Superior temporal gyrus (tissue), 1 donor: ENCODE measurements at regions not wholly inside any gene's neighbourhood (a gene's known extent, or its start where the extent isn't known, plus 50 kb on each side); places are given as distances from the start of the nearest gene placed in this dataset.
A peak's percentile ranks its signal among the peaks of the same experiment; 100 is the strongest.

Experiments
- DNase-seq: peaks from one replicate; pipeline ENCODE4 v3.0.0-alpha.2; 2016; ENCODE audit errors: extremely low spot score

DNA sequence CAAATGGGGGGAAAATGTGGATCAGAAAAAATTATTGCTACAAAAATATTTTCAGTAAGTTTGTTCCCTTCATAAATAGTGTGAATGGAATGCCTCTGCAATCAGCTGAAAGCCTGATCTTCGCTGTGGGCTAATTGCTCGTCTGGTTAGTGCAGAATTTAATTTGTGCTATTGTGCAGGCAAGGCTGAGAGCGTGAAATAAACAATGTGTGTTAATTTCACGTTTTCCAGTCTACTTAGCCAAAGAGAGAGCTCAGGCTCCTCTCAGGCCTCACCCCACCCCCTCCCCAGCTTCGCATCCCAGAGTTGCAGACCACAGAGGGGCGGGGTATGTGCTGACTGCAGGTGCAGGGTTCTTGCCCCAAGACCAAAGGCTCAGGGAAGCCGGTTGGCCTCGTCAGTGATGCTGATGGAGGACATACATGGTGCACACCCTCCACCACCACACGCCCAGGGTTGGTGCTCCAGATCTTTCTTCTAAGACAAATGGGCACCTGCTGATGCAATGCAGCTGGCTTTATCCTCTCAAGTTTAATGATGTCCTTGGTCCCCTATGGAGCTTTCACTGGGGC is 302.6 kb upstream of the SLC14A2 start:
- no peak for DNase-seq

DNA sequence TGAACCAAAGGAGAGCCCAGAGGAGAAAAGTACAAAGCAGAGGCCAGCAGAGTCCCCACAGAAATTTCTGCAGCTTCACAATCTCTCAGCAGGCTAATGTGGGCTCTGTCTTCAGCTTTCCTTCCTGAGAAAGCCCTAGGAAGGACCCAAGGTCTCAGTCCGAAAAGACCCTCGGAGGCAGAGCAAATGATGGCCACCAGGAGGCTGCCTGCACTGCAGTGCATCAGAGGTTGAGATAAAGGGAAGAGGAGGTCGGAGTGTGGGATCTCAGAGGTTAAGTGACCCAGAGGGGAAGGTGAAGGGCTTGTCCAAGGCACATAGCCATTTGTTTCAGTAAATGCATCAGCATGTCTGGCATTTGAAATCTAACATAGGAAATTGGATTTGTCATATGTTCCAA is 299.1 kb upstream of the SLC14A2 start:
- DNase-seq = no peak

DNA sequence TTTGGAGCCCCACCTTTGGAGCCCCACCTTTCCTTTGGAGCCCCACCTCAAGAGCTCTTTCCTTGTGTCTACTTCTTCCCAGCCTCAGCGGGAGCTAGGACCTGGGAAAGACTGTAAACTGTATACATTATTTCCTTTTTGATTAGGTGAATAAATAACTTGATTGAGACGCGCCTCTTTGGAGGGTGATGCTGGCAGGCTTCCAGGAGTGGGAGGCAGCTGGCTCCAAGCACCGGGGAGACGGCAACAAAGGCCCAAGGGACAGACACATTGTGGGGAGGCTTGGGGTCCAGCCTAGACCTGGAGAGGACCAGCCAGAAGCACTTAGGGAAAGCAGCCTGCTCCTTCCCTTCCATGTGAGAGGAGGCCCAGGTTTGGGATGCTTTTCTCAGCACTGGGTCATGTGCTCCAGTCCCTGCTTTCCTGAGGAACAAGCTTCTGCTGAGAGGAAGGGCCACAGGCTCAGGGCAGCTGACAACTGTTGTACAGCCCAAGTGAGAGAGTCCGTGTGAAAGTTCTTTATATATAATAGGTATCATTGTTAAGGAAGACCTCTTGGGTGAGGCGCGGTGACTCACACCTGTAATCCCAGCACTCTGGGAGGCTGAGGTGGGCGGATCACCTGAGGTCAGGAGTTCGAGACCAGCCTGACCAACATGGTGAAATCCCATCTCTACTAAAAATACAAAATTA is 297.2 kb upstream of the SLC14A2 start:
- no peak for DNase-seq

DNA sequence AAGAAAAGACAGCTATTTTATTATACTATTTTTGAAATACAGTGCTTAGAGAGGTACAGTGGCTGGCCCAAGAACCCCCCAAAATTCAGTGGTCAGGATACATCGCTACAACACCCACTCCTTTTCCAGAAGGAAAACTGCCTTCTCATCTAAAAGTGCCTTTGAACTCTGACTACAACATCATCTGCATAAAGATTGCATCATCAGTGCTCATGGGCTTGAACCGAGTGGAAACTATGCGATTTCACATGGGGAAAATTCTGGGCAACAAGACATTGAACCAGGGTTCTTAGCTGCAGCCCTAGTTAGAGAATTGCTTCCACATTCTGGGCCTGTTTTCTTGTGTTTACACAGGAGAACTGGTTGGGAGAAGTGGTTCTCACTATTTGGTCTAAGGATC is 294.6 kb upstream of the SLC14A2 start:
- no peak for DNase-seq

DNA sequence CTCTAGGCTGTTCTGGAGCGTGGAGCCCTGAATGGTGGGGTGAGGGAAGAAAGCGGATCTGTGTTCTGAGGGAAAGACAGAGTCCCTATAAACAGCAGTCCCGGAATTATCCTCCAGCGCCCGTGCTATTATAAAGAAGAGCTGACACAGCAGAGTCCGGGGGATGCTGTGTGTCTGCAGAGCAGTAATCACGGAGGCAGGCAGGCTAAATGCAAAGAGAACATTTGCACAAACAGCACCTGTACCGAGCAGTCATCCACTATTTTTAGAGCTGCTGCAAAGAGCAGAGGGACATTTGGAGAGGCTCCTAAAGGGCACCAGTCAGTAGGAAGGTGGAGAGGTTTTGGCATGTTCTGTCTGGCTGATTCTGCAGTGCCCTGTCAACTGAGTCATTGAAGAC is 293.8 kb upstream of the SLC14A2 start:
- DNase-seq = peak; percentile 65

DNA sequence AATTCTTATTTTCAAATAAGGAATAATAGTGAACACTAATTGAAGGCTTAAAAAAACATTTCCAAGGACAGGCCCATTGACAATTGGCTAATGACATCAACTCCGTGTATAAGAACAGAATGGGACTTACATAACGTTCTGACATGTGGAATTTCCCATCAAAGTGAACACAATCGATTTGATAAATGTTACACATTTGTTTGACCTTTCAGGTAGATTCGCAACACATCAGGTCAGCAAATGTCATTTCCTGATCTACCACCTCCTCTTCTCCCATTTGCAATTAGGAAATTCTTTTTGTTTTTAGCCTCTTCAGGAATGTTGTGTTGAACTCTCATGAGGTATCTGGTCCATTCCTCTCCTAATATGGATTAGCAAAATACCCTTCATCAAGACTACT is 292.9 kb upstream of the SLC14A2 start:
- DNase-seq = no peak

DNA sequence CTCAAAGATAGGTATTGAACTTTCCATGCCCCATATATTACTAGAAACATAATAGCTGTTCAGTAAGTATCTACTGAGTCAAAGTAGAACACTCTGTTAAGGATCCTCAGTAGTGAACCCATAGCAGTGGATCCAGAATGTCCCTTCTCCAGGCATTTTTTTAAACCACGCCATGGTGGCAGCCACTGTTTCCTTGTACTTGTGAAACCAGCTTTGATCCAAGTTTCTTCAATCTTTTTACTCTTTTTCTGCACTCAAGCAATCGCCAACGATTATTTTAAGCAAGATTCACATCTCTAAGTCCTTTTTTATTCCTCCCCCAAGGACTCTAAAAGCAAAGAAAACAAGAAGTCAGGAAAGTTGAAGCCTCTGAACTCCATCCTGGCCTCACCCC is 291.2 kb upstream of the SLC14A2 start:
- DNase-seq = peak; percentile 73

DNA sequence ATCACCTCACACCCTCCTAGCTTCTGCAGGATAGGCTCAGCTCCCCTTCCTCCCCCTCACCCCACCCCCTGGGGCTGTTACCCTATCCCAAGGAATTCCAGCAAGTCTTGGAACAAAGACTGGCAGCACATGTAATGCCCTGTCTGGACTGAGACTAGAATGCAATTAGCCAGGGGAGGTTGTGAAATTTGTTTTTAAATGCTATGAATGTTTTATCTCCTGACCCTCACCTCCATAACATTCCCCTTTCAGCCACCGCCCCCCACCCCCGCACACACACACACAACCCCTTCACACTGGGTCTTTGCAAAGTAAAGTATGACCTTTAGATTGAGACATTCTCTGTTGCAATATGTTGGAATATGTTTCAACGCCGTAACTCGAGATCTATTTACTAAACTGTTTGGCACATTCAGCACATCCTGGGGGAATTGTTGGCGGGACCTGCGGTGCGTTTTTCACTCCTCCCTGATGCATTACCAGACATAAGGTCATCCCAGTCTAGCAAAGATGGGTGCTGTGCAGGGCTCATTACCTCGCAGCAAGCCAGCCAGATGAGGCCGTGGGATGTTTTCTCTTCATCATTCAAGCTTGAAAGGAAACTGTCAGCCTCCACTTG is 290.7 kb upstream of the SLC14A2 start:
- no peak for DNase-seq

DNA sequence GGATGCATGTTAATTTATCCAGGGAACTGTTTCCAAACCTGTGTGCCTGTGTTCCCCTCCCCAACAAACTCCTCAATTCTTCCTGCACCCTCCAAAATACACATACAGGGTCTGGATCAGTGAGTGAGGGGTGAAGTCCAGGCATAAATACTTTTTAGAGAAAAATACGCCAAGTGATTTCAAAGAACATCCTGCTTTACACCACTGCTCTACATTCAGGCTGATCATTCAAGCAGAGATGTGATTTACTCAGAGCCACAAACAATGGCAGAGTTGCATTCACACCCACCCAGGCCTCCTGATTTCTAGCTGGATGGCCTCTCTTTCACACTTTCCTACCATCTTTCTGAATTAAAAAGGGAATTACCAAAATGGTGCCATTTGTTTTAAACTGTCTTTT is 289.5 kb upstream of the SLC14A2 start:
- DNase-seq = no peak

DNA sequence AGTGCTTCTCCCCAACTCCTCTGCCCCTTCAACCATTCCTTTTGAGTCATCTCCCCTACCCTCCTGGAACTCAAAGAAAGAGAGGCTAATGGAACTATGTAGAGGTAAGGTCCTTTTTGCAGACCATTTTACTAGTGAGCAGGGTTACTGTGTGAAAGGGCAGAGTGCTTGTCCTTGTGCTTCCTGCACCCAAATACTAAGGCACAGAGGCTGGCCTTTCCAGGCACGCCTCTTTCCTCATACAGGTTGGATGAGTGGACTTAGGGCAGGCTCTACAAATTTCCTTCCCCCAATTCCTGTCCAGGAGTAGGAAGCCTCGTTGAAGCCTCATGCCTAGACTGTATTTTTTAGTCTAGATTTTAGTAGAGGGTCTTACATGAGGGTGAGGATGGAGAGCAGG is 288.8 kb upstream of the SLC14A2 start:
- DNase-seq = no peak

DNA sequence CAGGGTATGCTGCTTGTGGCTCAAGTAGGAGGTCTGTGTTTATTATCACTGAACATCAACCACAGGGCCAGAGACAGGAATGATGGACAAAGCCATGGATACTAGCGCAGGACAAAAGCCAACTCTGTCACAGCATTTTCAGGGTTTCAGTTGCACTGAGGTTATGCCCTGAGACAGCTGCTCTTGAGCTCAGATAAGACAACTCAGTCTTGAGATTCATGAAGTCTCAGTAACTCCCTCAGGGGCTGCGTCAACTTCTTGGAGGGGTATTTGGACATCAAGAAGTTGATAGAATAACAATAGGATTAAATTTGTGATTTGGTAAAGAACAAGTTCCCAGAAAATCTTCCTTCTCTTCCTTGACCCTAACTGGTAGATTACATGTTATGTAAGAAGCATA is 287.0 kb upstream of the SLC14A2 start:
- DNase-seq = no peak

DNA sequence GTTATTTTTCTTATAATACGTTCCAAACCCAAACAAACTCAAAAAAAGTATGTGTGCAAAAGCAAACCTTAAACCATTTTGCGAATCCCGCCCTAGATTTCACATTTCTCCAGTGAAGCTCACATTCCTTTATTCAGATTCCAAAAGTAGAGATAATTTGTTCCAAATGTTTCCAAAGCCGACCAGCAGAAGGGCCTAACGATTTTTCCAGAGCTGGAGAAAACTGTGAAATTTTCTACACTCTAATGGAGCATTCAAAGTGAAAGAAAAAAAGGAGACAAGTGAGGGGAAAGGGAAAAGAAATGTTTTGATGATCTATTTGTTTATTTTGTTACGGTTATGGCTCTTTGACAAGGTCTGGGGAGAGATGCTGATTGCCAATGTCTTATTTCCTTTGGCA is 286.5 kb upstream of the SLC14A2 start:
- DNase-seq = no peak

DNA sequence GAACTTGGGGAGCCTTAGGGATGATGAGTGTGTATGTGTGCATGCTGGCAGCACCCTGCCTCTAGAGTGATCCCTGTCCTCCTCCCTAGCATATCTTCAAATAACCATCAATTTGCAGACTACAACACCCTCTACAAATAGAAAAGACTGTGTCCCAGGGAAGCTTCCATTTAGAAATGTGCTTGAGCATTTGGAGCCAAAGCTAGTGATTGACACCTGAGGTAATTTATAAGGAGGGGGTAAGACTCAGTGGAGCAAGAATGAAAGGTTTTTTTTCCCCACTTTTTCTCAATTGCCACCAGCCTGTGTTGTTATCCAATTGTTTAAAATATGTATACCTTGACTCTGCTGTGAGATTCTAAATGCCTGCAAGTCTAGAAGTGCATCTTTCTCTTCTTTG is 286.0 kb upstream of the SLC14A2 start:
- DNase-seq = no peak

DNA sequence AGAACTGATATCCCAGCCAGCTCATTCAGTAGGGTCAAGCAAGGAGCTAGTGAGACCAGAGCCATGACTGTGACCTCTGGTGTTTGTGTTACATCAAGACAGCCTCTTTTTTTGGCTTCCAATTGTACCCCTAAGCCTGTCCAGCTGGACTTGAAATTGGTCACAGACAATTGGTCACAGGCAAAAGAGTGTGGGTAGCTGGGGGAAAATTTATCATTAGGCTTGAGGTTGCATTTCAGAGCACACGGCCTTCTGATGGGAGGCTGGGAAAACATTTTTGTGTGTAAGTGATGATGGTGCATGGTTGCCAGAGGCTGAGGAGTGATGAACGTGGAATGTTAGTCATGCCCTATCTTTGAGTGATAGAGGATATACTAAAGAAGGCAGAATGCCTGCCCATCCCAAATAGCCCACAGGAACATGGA is 285.1 kb upstream of the SLC14A2 start:
- no peak for DNase-seq

DNA sequence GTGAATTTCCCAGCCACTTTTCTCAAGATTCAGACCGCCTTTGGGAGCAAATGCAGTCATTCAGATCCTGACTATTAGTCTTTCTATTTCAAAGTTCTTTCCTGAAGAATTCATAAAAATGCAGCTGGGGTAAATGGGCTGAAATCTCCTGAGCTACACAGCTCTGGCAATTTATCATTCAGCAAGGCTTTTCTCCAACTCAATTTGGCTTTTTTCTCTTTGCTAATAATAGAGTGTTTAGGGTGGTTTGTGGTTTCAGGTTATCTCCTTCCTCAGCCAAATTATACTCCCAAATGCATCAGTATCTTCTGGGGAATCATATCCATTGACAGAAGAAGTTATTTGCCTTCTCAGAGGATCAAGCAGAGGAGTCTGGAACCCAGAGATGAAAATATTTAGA is 282.4 kb upstream of the SLC14A2 start:
- DNase-seq = no peak

DNA sequence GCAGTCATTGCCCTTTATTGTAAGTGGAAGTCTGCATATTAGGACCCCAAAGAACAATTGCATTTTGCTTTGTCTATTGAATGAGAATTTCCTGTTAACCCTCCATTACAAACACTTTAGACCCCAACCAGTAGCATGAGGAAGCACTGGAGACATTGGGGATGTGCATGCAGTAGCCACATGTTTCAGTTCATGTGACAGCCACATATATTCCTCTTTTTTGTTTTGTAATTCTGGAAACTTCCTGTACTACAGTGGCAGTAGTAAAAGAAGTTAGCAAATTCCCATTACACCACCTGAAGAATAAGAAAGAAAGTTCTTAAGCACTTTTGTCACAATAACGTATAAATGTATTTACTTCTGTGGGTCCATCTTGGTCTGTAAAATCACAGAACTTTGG is 281.1 kb upstream of the SLC14A2 start:
- no peak for DNase-seq

DNA sequence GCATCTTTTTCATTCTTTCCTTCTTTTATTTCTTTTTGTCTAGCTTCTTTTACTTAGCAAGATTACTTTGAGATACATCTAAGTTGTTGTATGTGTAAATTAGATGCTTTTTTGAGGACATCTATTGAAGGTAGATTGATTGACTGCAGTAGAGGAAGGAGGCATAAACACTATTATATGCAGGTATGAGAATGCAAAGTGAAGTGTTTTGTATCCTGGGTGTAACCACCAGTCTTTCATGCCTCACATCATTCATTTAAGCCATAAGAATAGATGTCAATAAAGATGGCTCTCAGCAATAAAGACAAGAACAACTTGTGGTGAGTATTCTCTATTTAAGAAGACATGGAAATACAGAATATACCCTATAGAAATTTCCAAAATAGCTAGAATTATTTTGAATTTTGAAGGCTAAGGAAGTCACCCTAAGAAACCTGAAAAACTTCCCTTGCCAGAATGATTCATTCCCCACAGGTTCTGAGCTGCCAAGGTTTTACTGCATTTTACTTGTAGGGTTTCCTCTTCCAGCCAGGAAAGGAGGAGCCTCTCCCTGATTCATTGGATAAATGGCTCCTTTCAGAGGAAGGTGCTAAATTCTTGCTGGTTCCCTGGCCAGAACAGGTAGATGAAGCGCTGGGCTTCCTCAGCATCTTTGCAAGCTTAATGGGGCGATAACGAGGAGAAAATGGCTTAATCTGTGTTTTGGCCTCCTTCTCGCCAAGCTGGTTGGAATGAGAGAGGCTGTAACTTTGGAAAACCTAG is 279.8 kb upstream of the SLC14A2 start:
- DNase-seq = no peak

DNA sequence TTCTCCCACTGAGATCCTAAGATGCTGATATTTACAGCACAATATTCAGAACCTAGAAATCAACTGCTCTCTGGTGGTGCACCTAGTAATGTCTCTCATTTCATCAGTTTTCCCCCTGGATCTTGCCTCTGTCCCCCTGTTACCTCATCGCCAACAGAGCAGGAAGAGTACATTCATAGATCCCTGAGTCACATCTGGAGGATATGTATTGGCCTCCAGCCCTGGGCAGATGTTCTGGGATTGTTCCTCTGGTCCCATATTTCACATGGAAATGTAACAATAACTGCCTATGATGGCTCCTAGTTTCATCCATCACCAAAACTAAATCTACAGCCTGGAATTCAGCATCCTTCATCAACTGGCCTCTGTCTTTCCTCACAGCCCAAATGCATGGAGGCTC is 278.8 kb upstream of the SLC14A2 start:
- DNase-seq = no peak

DNA sequence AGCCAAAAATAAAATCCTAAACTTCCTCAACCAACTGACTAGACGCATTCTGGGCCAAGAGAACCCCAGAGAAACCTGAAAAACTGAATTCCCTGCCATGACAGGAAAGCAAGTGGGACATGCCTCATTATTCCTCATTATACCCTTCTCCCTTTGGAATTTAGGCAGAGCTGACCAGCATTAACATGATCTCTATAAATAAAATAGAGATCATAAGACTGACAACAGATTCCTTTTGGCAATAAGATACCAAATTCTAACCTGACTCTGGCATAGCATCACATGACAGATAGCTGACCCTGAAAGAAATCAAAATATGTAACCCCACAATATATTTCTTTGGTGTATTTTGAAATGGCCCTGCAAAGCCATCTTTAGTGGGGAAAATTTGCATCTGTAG is 277.8 kb upstream of the SLC14A2 start:
- no peak for DNase-seq

DNA sequence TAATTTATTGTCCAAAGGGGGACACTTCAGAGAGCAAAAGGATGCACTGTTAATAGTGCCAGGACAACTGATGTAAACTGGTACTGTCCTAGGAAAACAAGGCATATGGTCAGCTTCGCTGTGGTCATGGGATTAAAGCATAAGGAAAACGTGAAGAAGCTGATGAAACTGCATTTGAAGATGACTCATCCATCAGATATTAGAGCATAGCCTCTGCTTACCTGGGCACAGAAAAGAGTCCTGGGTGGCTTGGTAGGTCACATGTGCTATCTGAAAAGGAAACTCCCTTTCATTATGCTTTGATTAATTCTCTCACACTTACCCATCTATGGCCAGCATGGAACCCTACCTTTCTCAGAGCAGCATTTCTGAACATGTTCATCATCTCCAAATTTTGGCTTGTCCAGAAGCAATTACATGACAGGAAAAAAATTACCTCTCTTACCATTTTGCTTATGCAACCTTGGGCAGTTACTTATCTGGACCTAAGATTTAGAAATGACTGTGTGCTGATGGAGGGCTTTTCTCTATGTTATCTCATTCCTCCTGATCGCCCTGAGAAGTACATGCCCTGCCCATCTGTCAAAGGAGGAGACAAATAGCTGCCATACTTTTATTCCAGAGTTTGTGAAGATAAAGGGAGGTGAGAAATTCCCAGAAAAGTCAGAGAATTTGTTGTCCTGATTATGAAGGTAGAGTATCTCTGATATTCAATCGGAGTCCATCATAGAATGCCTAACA is 275.3 kb upstream of the SLC14A2 start:
- DNase-seq = no peak

DNA sequence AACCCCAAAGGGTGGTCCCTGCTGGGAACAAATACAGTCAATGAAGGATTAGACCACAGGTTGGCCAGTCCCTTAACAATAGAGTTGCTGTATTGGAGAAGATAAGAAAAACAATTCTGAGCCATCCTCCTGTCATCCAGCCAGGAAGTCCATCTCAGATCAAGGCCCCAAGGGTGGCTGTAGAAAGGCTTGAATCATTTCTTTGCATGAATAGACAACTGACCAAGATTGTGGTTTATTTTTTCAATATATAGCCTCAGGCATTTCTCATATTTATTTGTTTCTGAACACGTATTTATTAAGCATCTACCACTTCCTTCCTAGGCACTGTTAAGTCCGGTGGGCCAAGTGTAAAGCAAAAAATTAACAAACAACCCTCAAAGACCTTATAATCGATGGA is 274.4 kb upstream of the SLC14A2 start:
- DNase-seq = no peak

DNA sequence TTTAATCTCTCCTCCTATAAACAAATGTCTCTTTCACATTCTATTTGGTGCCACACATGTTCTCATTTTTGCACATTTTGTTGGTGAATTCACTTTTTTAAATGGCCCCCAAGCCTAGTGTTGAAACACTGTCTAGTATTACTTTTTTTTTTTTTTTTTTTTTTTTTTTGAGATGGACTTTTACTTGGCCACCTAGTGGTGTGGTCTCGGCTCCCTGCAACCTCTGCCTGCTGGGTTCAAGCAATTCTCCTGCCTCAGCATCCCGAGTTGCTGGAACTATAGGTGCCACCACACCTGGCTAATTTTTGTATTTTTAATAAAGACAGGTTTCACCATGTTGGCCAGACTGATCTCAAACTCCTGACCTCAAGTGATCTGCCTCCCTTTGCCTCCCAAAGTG is 273.8 kb upstream of the SLC14A2 start:
- no peak for DNase-seq
